ENCODE measurements at regions not wholly inside any gene's neighbourhood (a gene's known extent, or its start where the extent isn't known, plus 50 kb on each side); places are given as distances from the start of the nearest gene placed in this dataset.
"Not testable (repeated sequence)": the region's sequence is repeated elsewhere in the genome, so short reads cannot be mapped to it uniquely, and the experiment has no call there.

DNA sequence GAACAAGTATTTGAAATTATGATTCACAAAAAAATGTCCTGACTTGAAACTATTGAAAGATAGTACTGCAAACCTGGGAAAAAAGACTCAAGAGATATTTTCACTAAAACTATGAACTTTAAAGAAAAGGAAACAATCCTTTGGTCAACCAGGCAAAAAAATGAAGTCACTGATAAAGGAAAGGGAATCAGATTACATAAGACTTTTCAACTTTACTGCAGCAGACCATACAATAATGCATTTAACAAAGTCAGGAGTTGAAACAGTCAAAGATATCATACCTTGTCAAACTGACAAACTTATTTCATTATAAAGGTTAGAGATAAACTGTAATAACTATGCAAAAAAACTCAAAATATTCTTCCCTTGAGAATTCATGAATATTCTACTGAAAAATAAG lies 361.6 kb downstream of the DLEU7 start:
- no peak for DNase-seq (ENCODE audit: low read depth)
- TF ChIP-seq, protein P1, sequence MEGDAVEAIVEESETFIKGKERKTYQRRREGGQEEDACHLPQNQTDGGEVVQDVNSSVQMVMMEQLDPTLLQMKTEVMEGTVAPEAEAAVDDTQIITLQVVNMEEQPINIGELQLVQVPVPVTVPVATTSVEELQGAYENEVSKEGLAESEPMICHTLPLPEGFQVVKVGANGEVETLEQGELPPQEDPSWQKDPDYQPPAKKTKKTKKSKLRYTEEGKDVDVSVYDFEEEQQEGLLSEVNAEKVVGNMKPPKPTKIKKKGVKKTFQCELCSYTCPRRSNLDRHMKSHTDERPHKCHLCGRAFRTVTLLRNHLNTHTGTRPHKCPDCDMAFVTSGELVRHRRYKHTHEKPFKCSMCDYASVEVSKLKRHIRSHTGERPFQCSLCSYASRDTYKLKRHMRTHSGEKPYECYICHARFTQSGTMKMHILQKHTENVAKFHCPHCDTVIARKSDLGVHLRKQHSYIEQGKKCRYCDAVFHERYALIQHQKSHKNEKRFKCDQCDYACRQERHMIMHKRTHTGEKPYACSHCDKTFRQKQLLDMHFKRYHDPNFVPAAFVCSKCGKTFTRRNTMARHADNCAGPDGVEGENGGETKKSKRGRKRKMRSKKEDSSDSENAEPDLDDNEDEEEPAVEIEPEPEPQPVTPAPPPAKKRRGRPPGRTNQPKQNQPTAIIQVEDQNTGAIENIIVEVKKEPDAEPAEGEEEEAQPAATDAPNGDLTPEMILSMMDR (IDR thresholded peaks at IDR 0.05; ENCODE audit: low read depth, low read length, missing control alignments): no peak
- no peak overlapping the region for H3K4me3 ChIP-seq (ENCODE audit: low read depth, low read length)
- in situ Hi-C loops (cut with HindIII; ENCODE audit: low sequenced_read_pairs): no loop called here

DNA sequence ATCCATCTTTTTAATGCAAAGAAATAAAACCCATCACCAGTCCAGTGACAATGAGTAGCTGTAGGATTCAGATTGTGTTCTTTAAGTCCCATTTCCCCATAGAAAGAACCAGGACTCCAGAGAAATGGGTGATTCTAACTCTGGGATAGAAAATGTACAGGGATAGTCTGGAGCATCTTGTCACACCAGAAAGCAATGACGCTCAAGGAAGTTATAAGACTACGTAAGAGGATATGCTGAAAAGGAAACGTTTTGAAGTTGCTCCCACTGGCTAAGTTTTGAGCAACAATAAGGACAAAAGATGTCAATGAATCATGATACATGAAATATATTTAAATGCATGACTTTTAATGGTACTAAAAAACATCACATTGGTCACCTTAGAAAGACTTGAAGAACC lies 360.1 kb downstream of the DLEU7 start:
- no peak overlapping the region for H3K4me3 ChIP-seq (ENCODE audit: low read depth, low read length)
- in situ Hi-C loops (cut with HindIII; ENCODE audit: low sequenced_read_pairs): no loop called here
- TF ChIP-seq, protein P1 (IDR thresholded peaks at IDR 0.05; ENCODE audit: low read depth, low read length, missing control alignments): no peak
- no peak for DNase-seq (ENCODE audit: low read depth)

DNA sequence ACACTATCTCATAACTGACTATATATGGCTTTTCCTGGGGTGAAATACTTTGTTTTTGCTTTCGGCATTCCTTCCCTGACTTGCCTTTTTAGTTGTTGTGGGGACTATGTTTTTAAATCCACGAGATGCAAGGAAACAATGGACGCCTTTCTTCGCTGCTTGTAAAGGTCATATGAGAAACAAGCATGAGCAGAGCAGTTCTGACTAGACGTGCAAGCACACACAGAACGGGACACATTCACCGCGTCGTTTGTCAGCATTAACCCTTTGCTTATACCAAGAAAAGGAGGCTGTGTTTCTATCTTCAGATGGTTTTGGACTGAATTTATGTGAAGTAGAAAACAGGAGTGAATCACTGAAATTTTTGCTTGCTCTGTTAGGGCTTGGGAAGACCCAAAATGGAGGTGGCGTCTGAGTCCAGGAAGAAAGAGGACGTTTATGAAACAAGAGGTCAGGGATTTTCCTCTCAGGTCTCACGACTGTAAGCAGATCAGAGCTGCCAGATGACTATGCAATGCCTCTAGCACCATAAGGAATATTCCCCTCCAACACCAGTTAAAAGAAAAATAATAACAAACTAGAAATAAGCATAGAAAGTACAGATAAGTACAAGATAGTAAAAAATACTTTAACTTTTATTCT lies 358.9 kb downstream of the DLEU7 start:
- TF ChIP-seq, protein P1 (IDR thresholded peaks at IDR 0.05; ENCODE audit: low read depth, low read length, missing control alignments): no peak
- in situ Hi-C loops (cut with HindIII; ENCODE audit: low sequenced_read_pairs): no loop called here
- DNase-seq (ENCODE audit: low read depth): no peak
- H3K4me3 ChIP-seq (ENCODE audit: low read depth, low read length): no peak overlapping the region

DNA sequence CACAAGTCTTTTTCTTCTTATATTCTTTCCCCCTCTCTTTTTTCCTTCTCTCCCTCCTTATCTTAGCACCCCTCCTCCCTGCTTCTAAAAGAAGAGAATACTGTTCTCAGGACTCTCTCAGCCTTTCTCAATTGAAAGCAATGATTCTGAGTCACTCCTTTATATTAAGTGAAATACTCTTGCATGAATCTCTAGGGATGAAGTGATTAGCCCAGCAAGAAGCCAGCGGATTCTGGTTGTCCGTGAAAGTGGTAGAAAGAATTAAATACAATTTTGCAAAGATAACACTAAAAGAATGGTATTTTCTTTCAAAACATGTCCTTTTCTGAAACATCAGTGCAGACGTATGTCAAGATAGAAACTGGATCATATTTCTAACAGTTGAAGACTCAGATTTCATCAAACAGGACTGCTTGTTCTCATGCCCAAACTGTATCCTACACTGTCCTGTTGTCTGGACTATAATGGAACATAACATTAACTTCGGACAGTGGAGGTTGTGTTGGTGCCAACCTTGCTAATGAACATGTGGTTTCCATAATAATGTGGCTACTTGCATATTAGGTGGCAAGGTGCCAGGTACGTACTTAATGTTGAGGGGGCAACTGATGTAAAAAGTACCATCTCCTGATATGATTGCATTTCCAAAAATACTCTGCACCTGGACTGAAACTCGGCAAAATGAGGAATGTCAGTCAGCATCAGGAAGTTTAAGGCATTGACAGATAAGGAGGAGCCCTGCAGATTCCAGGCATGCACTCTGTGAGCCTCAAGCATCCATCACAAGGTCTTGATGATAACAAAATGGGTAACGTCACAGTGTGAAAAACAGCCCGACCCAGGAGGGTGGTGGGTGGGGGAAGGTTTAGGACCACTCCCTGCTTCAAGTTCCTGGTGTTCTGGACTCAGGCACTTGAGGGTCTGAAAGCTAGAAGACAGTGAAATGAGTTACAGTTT lies 357.2 kb downstream of the DLEU7 start:
- in situ Hi-C loops (cut with HindIII; ENCODE audit: low sequenced_read_pairs): no loop called here
- no peak for DNase-seq (ENCODE audit: low read depth)
- TF ChIP-seq, protein P1 (IDR thresholded peaks at IDR 0.05; ENCODE audit: low read depth, low read length, missing control alignments): no peak
- no peak overlapping the region for H3K4me3 ChIP-seq (ENCODE audit: low read depth, low read length)

DNA sequence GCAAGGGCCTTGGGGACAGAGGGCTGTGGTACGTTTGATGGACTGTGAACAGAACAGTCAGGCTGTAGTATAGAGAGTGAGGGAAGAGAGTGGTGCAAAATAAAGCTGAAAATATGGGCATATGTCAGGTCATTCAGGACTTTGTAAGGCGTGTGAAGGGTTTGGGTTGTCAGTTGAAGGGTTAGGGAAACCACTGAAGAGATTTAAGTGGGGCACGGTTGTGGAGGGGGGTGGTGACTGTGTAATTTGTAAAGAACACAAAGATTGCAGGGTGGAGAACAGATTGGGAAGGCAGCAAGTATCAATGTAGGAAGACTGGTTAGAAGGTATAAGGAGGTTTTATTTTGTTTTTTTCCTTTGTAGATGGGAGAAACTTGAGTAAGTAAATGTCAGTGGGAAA lies 349.8 kb downstream of the DLEU7 start:
- no peak for DNase-seq (ENCODE audit: low read depth)
- no peak overlapping the region for H3K4me3 ChIP-seq (ENCODE audit: low read depth, low read length)
- in situ Hi-C loops (cut with HindIII; ENCODE audit: low sequenced_read_pairs): no loop called here
- TF ChIP-seq, protein P1 (IDR thresholded peaks at IDR 0.05; ENCODE audit: low read depth, low read length, missing control alignments): no peak

DNA sequence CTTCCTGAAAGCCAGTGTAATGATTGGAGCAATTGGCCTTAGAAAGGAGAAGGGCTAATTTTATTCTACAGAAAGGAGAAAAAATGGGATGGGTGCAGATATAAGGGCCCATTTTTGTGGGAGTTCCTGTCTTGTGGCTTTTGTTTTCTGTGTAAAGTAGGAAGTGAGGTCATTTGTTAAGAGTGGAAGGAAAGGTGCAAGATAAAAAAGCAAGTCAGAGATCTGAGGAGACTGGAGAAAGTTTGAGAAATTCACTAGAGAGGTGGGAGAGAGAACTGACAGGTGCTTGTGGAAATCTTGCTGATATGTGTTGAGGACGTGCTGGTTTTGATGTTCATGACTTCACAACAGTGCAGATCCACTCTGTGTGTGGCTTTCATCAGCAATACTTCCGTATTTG lies 349.4 kb downstream of the DLEU7 start:
- no peak for DNase-seq (ENCODE audit: low read depth)
- H3K4me3 ChIP-seq (ENCODE audit: low read depth, low read length): no peak overlapping the region
- TF ChIP-seq, protein P1 (IDR thresholded peaks at IDR 0.05; ENCODE audit: low read depth, low read length, missing control alignments): no peak
- in situ Hi-C loops (cut with HindIII; ENCODE audit: low sequenced_read_pairs): no loop called here

DNA sequence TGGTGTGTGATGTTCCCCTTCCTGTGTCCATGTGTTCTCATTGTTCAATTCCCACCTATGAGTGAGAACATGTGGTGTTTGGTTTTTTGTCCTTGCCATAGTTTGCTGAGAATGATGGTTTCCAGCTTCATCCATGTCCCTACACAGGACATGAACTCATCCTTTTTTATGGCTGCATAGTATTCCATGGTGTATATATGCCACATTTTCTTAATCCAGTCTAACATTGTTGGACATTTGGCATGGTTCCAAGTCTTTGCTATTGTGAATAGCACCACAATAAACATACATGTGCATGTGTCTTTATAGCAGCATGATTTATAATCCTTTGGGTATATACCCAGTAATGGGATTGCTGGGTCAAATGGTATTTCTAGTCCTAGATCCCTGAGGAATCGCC lies 340.3 kb downstream of the DLEU7 start:
- DNase-seq (ENCODE audit: low read depth); in situ Hi-C loops (cut with HindIII; ENCODE audit: low sequenced_read_pairs); H3K4me3 ChIP-seq (ENCODE audit: low read depth, low read length): not testable (repeated sequence)

Measured in astrocyte of the cerebellum (primary cell).